ENCODE measurements at regions not wholly inside any gene's neighbourhood (a gene's known extent, or its start where the extent isn't known, plus 50 kb on each side); places are given as distances from the start of the nearest gene placed in this dataset.
A peak's percentile ranks its signal among the peaks of the same experiment; 100 is the strongest.

DNA sequence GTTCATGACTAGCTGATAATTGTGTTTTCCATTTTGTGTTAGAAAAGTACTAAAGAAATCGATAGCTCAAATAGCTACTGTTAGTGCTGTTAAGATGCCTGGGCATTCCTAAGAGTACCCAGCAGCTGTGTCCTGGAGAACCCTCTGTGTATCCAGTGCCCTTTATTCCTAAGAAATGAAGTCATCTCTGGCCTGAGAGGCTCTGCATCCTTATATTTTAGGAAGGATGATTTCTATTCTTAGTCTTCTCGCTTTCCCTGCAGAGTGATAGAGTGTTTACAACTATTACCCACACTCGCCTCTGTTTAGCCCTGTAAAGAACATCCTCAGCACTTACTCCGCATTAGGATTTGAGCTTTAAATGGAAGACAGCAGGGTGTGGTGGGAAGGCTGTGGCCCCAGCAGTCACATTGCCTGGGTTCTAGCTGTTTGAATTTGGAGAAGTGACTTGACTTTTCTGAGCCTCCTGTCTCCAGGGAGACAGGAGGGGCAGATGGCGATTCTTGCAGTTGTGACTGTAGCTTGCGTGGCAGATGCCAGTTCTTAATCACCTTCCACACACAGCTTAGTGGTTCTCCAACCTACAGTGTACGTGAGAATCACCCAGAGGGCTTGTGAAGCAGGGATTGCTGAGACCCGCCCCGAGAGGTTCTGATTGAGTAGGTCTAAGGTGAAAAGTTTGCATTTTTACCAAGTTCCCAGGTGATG is 177.2 kb upstream of the PITX1 start:
- Histone ChIP-seq H3K4me3 (no peak overlapping the region), H3K4me1 (no peaks in the 10 kb centered on the region), H3K27ac (no peak overlapping the region), H3K27me3 (no peaks in the 10 kb centered on the region), H3K9me3 (no peaks in the 10 kb centered on the region), H3K36me3 (no peaks in the 10 kb centered on the region)
- intact Hi-C loops (cut with DNase I; ENCODE audit: low total_unique reads) = no loop called here
- TF ChIP-seq POLR2AphosphoS5 (IDR thresholded peaks at IDR 0.05) (no peak), POLR2A (IDR thresholded peaks at IDR 0.05) (no peak)
- TF ChIP-seq, protein P1, sequence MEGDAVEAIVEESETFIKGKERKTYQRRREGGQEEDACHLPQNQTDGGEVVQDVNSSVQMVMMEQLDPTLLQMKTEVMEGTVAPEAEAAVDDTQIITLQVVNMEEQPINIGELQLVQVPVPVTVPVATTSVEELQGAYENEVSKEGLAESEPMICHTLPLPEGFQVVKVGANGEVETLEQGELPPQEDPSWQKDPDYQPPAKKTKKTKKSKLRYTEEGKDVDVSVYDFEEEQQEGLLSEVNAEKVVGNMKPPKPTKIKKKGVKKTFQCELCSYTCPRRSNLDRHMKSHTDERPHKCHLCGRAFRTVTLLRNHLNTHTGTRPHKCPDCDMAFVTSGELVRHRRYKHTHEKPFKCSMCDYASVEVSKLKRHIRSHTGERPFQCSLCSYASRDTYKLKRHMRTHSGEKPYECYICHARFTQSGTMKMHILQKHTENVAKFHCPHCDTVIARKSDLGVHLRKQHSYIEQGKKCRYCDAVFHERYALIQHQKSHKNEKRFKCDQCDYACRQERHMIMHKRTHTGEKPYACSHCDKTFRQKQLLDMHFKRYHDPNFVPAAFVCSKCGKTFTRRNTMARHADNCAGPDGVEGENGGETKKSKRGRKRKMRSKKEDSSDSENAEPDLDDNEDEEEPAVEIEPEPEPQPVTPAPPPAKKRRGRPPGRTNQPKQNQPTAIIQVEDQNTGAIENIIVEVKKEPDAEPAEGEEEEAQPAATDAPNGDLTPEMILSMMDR (IDR thresholded peaks at IDR 0.05) = no peak
- DNase-seq (ENCODE audit: low spot score in 2 of 2) = peak in 1 of 2 donors; percentile 4

GRCh38 chr5:135210286-135211055 is 176.4 kb upstream of the PITX1 start:
- H3K27ac ChIP-seq = no peak overlapping the region
- no peaks in the 10 kb centered on the region for H3K27me3 ChIP-seq
- H3K4me3 ChIP-seq = no peak overlapping the region
- H3K9me3 ChIP-seq = no peaks in the 10 kb centered on the region
- H3K4me1 ChIP-seq = no peaks in the 10 kb centered on the region
- TF ChIP-seq POLR2AphosphoS5 (IDR thresholded peaks at IDR 0.05) (no peak), POLR2A (IDR thresholded peaks at IDR 0.05) (no peak)
- TF ChIP-seq, protein P1 (IDR thresholded peaks at IDR 0.05) = no peak
- H3K36me3 ChIP-seq = no peaks in the 10 kb centered on the region
- peak in 1 of 2 donors; percentile 13 for DNase-seq (ENCODE audit: low spot score in 2 of 2)
- intact Hi-C loops (cut with DNase I; ENCODE audit: low total_unique reads) = no loop called here

- peak in 1 of 2 donors; percentile 15 for DNase-seq (ENCODE audit: low spot score in 2 of 2)
- Histone ChIP-seq H3K36me3 (no peaks in the 10 kb centered on the region), H3K4me3 (no peak overlapping the region), H3K9me3 (no peaks in the 10 kb centered on the region), H3K4me1 (no peaks in the 10 kb centered on the region), H3K27me3 (no peaks in the 10 kb centered on the region), H3K27ac (no peak overlapping the region)
- no peak for TF ChIP-seq POLR2AphosphoS5 (IDR thresholded peaks at IDR 0.05)
- TF ChIP-seq POLR2A (IDR thresholded peaks at IDR 0.05) = no peak
- TF ChIP-seq, protein P1 (IDR thresholded peaks at IDR 0.05) = no peak
- intact Hi-C loops (cut with DNase I; ENCODE audit: low total_unique reads) = no loop called here
These were observed 175.1 kb upstream of the PITX1 start for GRCh38 chr5:135208903-135209721.

- no peak for TF ChIP-seq POLR2A (IDR thresholded peaks at IDR 0.05)
- Histone ChIP-seq H3K27me3 (no peaks in the 10 kb centered on the region), H3K9me3 (no peaks in the 10 kb centered on the region), H3K4me3 (no peak overlapping the region), H3K27ac (no peak overlapping the region), H3K36me3 (no peaks in the 10 kb centered on the region), H3K4me1 (no peaks in the 10 kb centered on the region)
- intact Hi-C loops (cut with DNase I; ENCODE audit: low total_unique reads) = no loop called here
- DNase-seq (ENCODE audit: low spot score in 2 of 2) = no peak
These were observed 174.5 kb upstream of the PITX1 start for GRCh38 chr5:135208555-135208902.

DNA sequence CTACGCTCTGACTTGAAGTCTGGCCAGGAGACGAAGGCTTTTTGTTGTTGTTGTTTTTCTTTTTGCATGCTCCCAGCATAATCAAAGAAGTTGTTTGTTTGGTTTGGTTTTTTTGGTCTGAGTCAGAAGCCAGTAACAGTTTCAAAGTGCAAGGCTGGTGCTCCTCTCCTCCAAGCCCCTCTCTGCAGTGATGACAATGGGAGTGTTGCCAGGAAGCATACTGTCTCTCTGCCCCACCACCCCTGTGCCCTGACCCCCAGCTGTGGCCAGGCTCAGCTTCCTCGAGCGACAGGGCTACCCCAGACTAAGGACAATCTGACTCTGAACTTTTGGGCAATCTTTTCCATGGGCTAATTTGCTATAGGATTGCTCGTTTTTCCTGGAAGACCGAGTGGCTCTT is 173.8 kb upstream of the PITX1 start:
- no peaks in the 10 kb centered on the region for H3K4me1 ChIP-seq
- DNase-seq (ENCODE audit: low spot score in 2 of 2) = peak in 1 of 2 donors; percentile 3
- intact Hi-C loops (cut with DNase I; ENCODE audit: low total_unique reads) = no loop called here

More for the DNA sequence above, 173.8 kb upstream of the PITX1 start:
- Histone ChIP-seq H3K9me3 (peaks cover 0 to 1% of the 10 kb centered on the region in 2 donors), H3K4me3 (no peak overlapping the region), H3K27me3 (no peaks in the 10 kb centered on the region), H3K27ac (no peak overlapping the region), H3K36me3 (no peaks in the 10 kb centered on the region)
- TF ChIP-seq POLR2AphosphoS5 (IDR thresholded peaks at IDR 0.05) (no peak), POLR2A (IDR thresholded peaks at IDR 0.05) (no peak)
- TF ChIP-seq, protein P1 (IDR thresholded peaks at IDR 0.05) = no peak

Data from breast epithelium (tissue), 4 donors.